ENCODE measurements at regions not wholly inside any gene's neighbourhood (a gene's known extent, or its start where the extent isn't known, plus 50 kb on each side); places are given as distances from the start of the nearest gene placed in this dataset.

DNA sequence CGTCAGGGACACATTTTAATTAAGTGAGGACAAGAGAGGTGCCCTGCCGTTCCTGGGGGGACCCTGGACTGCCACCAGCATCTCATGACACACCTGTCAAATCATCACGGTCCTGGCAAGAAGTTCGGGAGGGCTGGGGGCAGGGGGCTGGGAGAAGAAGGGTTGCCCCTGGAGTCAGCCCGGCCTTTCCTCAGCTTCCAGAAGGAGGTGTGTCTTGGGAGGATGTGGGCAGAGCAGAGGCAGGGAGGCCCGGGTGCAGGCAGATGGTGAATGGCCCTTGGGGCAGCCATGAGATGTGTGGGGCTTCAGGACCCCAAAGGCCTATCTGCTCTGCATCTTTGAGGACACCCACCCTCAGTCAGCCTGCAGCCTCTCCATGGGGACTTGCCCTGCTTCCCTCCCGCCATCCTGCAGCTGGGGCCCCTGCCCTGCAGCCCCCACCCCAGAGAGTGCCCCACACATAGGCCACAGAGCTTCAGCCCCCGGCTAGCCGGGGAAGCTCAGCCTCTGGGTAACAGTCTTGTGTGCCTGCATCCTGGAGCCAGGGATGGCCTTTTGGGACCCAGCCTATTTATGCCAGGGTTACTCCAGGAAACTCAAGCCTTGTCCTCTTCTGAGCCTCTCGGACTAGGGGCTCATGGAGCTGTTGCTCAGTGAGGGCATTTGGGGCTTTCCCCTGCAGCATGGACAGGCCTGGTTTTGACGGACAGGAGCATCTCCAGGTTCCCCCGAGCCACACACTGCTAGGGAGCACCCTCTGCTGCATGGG, 178.5 kb downstream of the KIF26A start:
- H3K27ac ChIP-seq = no peak overlapping the region
- peaks cover 0 to 34% (median 17%) of the 10 kb centered on the region in 3 donors for H3K27me3 ChIP-seq
- peak; percentile 1 to 9 for DNase-seq
- 66 to 80% (median 78%) methylated on average over 6 to 12 of the region's 12 CpGs for WGBS, 5 donors
- intact Hi-C loops (cut with DNase I; ENCODE audit: low total_unique reads) = no loop called here
- no peak overlapping the region for H3K4me3 ChIP-seq
- no peak for TF ChIP-seq POLR2AphosphoS5 (IDR thresholded peaks at IDR 0.05)
- TF ChIP-seq, protein P1, sequence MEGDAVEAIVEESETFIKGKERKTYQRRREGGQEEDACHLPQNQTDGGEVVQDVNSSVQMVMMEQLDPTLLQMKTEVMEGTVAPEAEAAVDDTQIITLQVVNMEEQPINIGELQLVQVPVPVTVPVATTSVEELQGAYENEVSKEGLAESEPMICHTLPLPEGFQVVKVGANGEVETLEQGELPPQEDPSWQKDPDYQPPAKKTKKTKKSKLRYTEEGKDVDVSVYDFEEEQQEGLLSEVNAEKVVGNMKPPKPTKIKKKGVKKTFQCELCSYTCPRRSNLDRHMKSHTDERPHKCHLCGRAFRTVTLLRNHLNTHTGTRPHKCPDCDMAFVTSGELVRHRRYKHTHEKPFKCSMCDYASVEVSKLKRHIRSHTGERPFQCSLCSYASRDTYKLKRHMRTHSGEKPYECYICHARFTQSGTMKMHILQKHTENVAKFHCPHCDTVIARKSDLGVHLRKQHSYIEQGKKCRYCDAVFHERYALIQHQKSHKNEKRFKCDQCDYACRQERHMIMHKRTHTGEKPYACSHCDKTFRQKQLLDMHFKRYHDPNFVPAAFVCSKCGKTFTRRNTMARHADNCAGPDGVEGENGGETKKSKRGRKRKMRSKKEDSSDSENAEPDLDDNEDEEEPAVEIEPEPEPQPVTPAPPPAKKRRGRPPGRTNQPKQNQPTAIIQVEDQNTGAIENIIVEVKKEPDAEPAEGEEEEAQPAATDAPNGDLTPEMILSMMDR (IDR thresholded peaks at IDR 0.05) = no peak
- no peak for TF ChIP-seq POLR2A (IDR thresholded peaks at IDR 0.05)
- no peak for TF ChIP-seq EP300 (IDR thresholded peaks at IDR 0.05)
- H3K4me1 ChIP-seq = no peaks in the 10 kb centered on the region
- no peaks in the 10 kb centered on the region for H3K36me3 ChIP-seq
- H3K9me3 ChIP-seq = no peaks in the 10 kb centered on the region

DNA sequence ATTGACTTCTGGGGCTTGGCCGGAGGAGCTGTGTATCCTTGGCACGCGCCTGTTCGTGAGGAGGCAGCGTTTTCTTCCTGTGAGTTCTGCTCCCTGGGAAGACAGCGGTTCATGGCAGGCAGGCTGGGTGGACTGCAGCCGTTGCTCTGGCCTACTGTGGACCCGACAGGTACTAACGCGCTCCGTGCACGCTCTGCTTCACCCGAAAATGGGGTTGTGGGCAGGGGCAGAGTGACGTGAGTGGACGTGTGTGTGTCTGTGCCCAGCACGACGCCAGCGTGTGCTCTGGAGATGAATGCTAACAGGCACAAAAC, 179.1 kb downstream of the KIF26A start:
- H3K4me1 ChIP-seq = no peaks in the 10 kb centered on the region
- WGBS, 5 donors = 82 to 85% (median 84%) methylated on average over 13 to 18 of the region's 18 CpGs
- H3K36me3 ChIP-seq = no peaks in the 10 kb centered on the region
- no peak overlapping the region for H3K4me3 ChIP-seq
- intact Hi-C loops (cut with DNase I; ENCODE audit: low total_unique reads) = no loop called here
- no peak overlapping the region for H3K27ac ChIP-seq
- peaks cover 0 to 39% (median 18%) of the 10 kb centered on the region in 3 donors for H3K27me3 ChIP-seq
- DNase-seq = peak in 1 of 2 donors; percentile 10
- TF ChIP-seq, protein P1 (IDR thresholded peaks at IDR 0.05) = no peak
- TF ChIP-seq POLR2AphosphoS5 (IDR thresholded peaks at IDR 0.05) = no peak
- TF ChIP-seq POLR2A (IDR thresholded peaks at IDR 0.05) = no peak
- no peak for TF ChIP-seq EP300 (IDR thresholded peaks at IDR 0.05)
- no peaks in the 10 kb centered on the region for H3K9me3 ChIP-seq

DNA sequence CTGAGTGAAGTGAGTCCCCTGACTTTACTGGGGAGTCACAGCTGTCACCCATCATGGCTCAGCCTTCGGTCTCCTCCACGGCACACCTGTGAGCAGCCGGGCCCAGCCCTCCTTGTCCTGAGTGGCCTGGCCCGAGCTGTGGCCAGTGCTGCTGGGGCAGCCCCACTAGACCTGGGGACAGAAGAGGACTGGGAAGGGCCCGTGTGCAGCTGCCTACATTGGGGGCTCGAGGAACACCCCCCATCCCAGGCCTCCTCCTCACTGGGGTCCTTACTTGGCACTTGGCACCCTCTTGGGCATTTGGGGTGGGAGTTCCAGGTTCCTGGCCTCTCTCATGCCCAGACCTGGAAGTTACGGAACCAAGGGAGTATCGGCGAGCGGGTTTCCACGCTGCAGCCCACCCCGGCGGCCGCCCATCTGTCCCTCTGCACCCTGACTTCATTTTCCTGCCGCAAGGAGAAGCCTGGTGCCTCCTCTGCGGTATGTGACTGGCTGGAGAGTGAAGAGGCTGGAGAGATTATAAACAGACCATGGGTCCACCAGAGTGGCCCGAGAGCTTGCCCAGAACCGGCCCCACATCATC, 179.7 kb downstream of the KIF26A start:
- Histone ChIP-seq H3K27ac (no peak overlapping the region), H3K4me1 (no peaks in the 10 kb centered on the region), H3K27me3 (peaks cover 0 to 45% (median 18%) of the 10 kb centered on the region in 3 donors), H3K4me3 (no peak overlapping the region), H3K9me3 (no peaks in the 10 kb centered on the region), H3K36me3 (no peaks in the 10 kb centered on the region)
- DNase-seq = peak; percentile 0 to 15
- WGBS, 5 donors = 74 to 89% (median 86%) methylated on average over 6 to 18 of the region's 18 CpGs
- TF ChIP-seq POLR2AphosphoS5 (IDR thresholded peaks at IDR 0.05) = no peak
- no peak for TF ChIP-seq POLR2A (IDR thresholded peaks at IDR 0.05)
- no peak for TF ChIP-seq EP300 (IDR thresholded peaks at IDR 0.05)
- TF ChIP-seq, protein P1 (IDR thresholded peaks at IDR 0.05) = no peak
- intact Hi-C loops (cut with DNase I; ENCODE audit: low total_unique reads) = no loop called here

DNA sequence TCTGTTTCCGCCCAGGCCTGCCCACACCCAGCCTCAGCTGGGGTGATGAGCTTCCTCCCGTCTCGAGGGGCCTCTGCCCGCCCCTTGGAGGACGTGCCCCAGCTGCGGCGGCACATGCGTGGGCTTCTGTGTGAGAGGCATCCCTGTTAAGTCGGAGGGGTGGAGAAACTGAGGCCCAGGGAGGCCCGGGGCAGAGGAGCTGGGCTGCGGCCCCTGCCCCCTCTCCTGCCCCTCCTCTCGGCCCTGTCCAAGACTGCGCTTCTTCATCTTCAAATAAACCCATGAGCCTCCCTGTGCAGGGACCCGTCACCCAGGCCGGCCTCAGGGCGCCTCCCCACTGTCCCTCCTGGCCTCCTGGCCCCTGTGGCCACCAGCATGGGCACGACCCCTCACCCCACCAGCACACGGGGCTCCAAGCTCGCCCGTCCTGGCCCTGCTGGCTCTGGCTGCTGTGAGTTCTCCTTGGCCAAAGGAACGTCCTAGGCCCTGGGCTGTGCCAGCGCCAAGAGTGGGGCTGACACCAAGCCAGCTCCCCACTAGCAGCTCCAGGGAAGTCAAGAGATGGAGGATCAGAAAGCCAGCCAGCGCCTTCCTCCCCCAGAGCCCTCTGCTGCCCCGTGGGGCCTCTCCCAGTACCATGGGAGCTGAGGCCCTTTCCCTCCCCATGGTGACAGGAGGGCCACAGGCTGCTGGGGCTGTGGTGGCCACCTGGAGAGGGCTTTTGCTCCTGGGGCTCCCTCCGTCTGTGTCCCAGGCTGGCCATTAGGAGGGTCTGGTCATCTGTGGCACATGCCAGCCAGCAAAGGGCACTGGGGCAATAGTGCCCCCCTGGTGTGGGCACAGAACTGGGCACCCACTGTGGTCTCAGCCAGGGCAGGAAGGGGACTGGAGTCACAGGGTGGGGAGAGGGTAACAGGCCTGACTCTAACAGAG, 180.4 kb downstream of the KIF26A start:
- intact Hi-C loops (cut with DNase I; ENCODE audit: low total_unique reads) = no loop called here
- DNase-seq = peak; percentile 1 to 7
- WGBS, 5 donors = 77 to 85% (median 83%) methylated on average over 17 to 25 of the region's 25 CpGs
- Histone ChIP-seq H3K27me3 (peaks cover 0 to 50% (median 18%) of the 10 kb centered on the region in 3 donors), H3K36me3 (no peaks in the 10 kb centered on the region), H3K4me1 (no peaks in the 10 kb centered on the region), H3K27ac (no peak overlapping the region), H3K9me3 (no peaks in the 10 kb centered on the region), H3K4me3 (no peak overlapping the region)
- TF ChIP-seq POLR2AphosphoS5 (IDR thresholded peaks at IDR 0.05) (no peak), POLR2A (IDR thresholded peaks at IDR 0.05) (no peak), EP300 (IDR thresholded peaks at IDR 0.05) (no peak)
- TF ChIP-seq, protein P1 (IDR thresholded peaks at IDR 0.05) = no peak
